SKM-1 treated with dmso at 0.1 percent for 144 hours (cell line): ENCODE measurements at regions not wholly inside any gene's neighbourhood (a gene's known extent, or its start where the extent isn't known, plus 50 kb on each side); places are given as distances from the start of the nearest gene placed in this dataset.

ENCODE experiments used
- DNase-seq: peaks from one replicate; lab custom pipeline; 2025; ENCODE audit not compliant: unreplicated experiment; lab: John Stamatoyannopoulos, UW

DNA sequence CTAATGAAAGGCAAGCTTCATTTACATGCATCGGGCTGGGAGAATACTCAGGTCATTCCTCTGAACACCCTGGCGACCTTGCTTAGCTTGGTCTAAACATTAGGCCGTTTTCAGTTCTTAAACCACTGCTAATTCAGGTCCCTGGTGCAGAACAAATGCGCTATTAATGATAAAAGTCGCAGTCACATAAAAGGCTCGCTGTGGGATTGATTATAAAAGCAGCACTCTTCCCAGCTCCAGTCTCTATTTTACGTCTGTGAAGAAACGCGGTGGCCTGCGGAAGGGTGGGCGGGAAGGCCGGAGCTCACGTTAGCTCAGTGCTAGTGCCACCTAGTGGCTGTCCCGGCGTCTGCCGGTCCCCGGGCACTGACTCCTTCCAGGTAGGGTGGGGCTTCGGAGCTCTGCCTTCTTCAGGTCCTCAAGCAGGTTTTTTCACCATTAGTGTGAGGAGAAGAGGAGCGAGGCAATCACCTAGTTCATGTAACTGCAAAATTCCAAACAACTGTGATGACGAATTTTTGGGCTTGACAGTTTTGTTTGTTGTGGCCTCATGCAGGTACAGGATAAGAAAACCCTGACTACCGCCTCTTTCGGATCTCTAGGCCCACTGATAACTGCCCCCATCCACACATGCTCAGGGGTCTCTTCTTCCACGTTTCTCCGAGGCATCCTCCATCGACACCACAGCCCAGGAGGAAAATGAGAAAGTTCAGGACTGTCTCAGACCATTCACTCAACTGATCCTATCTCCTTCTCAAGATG lies 66.5 kb upstream of the CLMP start:
- peak; percentile 37 for DNase-seq

GRCh38 chr11:123260511-123261211 lies 65.6 kb upstream of the CLMP start:
- DNase-seq = no peak

DNA sequence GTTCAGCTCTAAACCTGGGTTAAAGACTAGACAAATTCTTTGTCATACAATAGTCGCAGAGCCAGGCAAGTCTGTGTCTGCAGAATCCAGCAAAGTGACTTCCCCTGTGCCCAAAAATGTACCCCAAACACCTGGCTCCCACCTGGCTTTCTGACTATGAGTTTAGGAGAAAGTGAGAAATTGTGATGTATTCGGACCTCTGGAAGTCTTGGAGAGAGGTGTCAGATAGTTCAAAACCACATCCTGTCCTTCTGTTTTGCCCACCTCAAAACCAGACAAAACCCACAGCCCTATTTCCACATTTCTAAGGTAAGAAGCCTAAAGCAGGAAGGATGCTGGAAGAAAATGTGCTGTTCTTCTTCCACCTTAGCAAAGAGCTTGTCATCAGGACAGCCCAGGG lies 63.8 kb upstream of the CLMP start:
- no peak for DNase-seq

DNA sequence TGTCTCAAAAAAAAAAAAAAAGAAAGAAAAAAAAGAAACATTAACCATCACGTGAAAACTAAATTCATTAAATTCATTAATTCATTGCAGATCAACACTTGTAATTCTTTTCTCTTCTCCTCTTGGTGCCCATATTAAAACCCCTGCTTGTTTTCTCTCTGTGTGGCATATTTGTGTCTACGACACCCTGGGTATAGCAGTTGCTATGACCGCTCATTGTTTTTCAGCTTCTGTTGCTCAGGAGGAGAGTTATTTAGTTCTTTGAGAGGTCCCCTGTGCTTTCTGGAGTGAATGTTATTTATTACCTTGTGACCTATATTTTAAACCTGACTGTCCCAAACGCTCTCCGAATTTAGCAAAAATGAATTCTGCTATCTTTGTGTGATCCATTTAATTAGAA lies 62.3 kb upstream of the CLMP start:
- DNase-seq = no peak

- DNase-seq = no peak
These were observed 60.9 kb upstream of the CLMP start for GRCh38 chr11:123255909-123256308.

DNA sequence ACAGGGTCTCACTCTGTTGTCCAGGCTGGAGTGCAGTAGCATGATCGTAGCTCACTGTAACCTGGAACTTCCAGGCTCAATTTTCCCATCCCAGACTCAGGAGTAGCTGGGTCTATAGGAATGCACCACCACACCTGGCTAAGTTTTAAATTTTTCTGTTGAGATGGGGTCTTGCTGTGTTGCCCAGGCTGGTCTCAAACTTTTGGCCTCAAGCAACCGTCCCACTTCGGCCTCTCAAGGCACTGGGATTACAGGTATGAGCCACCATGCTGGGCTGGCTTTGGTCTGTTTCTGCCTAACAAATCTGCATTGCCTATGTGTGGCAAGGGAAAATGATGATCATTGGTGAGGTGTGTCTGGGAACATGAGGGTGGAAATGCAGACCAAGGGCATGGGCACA lies 59.3 kb upstream of the CLMP start:
- no peak for DNase-seq

- no peak for DNase-seq
These were observed 58.9 kb upstream of the CLMP start for GRCh38 chr11:123253911-123254310.

DNA sequence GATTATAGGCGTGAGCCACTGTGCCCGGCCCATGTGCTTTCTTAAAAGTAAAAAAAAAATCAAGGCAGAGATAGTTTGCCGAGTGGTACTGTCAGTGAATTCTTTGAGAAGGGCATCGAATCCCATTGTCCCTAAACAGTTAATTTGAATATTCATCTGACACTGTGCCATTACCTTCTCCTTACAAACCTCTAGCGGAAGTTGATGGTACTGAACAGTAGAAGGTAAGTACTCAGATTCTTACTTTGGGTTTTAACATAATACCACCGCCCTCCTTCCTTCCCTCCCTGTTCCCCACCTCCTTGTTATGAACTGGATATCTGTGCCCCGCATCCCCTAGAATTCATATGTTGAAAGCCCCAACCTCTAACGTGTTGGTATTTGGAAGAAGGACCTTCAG lies 58.2 kb upstream of the CLMP start:
- DNase-seq = no peak

DNA sequence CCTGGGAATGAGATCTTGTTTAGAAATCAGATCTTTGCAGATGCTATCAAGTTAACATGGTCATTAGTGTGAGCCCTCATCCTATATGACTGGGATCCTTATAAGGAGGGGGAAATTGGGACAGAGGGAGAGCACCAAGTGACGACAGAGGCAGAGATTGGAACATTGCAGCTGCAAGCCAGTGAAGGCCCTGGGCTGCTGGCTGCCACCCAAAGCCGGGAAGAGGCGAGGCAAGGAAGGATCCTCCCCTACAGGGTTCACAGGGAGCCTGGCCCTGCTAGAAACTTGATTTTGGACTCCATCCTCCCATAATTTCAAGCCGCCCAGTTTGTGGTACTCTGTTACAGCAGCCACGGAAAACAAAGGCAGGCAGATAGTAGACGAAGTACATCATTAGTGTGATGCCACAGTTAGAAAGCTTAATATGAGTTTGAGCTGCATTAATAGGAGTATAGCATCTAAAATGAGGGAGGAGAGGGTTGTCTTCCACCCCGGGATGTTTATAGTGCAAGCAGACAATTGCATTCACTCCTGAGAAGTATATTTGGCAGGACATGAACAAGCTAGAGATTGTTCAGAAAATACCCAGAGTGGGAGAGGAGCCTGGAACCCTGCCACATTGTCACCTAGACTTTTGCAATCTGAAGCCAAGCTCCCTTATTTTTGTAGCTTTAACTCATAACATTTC lies 56.8 kb upstream of the CLMP start:
- DNase-seq = no peak

DNA sequence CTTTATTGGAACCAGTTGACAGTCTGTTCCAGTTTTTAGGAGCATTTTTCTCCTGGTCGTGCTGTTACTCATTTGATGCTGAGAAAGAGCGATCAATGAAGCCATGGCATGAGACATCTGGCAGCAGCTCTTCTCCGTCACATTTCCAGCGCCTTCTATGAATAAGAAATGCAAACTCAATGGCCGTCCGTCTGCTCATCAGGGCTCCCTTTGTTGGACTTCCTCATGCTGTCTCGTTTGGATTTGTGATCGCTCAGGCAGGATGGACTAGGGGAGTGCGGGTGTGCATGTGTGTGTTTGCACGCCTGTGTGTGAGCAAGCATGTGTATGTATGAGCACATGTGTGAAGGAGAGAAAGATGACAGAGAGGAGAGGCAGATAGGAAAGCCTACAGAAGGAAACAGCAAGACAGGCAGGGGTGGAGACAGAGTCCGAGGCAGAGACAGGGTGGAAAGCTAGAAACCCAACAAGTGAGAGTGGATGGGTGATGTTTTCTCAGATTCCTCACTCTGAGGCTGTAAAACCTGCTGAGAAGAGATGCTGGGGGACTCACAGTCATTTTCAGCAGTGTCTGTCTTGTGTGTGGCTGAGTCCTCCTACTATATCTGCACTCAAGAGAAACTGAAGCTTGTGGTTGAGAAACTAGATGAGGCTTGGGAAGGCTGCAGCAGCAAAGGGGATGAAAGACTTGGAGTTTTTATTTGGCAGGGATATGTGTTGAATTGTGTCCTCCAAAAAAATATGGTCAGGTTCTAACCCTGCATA lies 56.0 kb upstream of the CLMP start:
- DNase-seq = no peak

- no peak for DNase-seq
These were observed 54.3 kb upstream of the CLMP start for GRCh38 chr11:123249354-123249753.

- no peak for DNase-seq
These were observed 52.8 kb upstream of the CLMP start for GRCh38 chr11:123247813-123248379.

- no peak for DNase-seq
These were observed 52.4 kb upstream of the CLMP start for GRCh38 chr11:123247496-123247799.

GRCh38 chr11:123246749-123247495 lies 51.9 kb upstream of the CLMP start:
- DNase-seq = peak; percentile 64

DNA sequence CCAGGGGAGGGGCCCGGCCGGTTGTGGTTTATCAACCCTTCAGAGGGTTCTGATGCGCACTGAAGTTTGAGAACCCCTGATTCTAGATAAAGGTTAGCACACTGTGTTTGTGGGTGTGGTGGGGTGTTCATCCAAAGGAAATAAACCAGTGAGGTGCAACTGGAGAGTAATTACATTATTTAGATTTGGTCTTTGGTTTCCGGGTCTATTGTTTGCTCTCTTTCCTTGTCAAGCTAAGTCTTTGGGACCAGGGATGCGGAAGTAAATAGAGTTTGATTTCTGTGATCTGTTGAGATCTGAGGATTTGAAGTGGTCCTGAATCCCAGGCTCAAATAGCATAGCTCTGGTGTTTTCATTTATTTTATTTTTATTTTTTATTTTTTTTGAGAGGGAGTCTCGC lies 50.5 kb upstream of the CLMP start:
- DNase-seq = no peak
